AG09309 (cell line): ENCODE measurements at regions not wholly inside any gene's neighbourhood (a gene's known extent, or its start where the extent isn't known, plus 50 kb on each side); places are given as distances from the start of the nearest gene placed in this dataset.

Source experiments
- DNase-seq: peaks from one replicate; pipeline ENCODE4 v3.0.0-alpha.2; 2010; ENCODE audit warnings: low read depth
- H3K4me3 ChIP-seq: 2 replicates; pipeline ENCODE4 v1.5.1; 2011; ENCODE audit warnings: mild to moderate bottlenecking, low read depth, low read length, moderate library complexity; ENCODE audit not compliant: control insufficient read depth
- TF ChIP-seq, protein P1 (sequence below): IDR thresholded peaks from 2 replicates; pipeline ENCODE4 v1.5.1; 2011; ENCODE audit warnings: mild to moderate bottlenecking, low read depth, low read length, inconsistent platforms; ENCODE audit not compliant: insufficient read depth, control insufficient read depth; ENCODE audit errors: missing control alignments

DNA sequence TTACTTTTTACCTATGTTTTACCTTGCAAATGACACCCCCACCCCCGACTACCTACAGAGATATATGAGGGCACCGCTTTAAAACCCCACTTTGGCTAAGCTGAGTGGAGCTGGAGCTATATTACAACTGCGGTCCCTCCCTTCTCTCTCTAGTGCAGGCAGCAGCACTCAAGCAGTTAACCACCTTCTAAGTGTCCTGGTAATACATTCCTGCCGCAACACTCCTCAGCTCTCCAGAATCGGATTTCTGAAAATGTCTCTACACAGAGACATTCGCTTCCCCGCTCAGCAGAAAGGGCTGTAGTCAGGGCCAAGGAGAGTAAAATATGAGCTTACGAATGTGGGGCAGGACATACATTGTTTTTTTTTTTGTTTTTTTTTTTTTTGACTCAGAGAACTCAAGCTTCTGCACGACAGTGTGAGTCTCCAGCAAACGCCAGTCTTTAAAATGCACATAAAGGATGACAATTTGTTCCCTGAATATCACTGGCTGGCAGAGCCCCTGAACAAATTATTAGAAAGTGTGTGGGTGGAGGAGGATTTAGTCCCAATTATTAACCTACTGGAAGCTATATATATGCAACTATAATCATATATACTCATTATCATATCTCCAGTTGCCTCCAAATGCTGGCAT, 287.0 kb upstream of the TET2 start:
- TF ChIP-seq, protein P1, sequence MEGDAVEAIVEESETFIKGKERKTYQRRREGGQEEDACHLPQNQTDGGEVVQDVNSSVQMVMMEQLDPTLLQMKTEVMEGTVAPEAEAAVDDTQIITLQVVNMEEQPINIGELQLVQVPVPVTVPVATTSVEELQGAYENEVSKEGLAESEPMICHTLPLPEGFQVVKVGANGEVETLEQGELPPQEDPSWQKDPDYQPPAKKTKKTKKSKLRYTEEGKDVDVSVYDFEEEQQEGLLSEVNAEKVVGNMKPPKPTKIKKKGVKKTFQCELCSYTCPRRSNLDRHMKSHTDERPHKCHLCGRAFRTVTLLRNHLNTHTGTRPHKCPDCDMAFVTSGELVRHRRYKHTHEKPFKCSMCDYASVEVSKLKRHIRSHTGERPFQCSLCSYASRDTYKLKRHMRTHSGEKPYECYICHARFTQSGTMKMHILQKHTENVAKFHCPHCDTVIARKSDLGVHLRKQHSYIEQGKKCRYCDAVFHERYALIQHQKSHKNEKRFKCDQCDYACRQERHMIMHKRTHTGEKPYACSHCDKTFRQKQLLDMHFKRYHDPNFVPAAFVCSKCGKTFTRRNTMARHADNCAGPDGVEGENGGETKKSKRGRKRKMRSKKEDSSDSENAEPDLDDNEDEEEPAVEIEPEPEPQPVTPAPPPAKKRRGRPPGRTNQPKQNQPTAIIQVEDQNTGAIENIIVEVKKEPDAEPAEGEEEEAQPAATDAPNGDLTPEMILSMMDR: no peak
- no peak overlapping the region for H3K4me3 ChIP-seq
- DNase-seq: no peak

DNA sequence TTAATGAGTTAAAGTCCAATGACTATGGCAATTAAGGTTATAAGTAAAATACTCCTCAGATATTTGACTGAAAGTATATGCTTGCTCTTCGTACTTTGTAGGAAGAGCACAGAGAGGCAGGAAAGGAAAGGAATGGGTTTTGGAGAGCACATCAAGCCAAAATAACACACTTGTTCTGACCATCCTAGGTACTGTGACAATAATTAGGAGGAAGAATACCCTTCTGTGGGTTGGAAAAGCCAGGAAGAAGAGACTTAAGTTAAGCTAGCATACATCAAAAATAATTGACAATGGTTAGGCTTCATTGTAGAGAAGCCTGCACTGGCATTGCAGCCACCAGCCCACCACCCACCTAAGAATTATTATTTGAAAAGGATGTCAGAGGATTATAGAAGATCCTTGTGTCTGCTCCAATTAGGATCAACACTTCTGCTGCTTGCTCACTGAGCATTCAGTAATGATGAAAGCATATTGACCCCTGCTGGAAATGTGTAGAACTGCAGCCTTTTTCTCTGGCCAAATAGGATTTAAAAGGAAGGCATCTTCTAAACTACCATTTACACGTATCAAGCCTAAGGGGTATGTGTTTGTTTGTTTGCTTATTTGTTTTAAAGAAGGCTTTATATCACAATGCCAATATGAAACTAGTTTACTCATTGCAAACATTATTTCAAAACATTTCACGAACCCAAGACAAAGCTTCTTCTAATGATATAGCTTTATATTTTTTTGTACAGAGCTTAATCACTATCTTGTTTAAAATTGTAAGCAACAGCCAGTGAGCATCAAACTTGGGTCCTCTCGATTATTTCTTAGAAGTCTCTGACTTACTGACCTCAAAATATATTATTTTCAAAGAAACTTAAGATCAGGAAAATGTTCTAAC, 286.2 kb upstream of the TET2 start:
- TF ChIP-seq, protein P1: peak; percentile 69
- H3K4me3 ChIP-seq: no peak overlapping the region
- peak; percentile 10 for DNase-seq

DNA sequence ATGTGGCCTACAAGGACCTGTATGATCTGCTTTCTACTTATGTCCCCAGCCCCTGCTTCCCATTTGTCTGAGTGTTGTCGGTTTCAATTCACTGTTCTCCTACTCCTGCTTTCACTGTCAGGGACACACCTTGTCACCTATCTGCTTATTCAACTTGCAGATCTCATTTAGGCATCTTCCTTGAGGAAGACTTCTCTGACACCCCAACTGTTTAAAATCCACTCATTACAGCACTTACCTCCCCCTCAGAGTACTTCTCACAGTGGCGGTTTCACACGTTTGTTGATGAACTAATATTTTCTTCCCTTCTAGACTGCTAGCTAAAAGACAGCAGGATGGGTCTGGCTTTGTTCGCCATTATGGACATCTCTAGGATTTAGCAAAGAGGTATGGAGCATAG, 279.9 kb upstream of the TET2 start:
- TF ChIP-seq, protein P1: no peak

DNA sequence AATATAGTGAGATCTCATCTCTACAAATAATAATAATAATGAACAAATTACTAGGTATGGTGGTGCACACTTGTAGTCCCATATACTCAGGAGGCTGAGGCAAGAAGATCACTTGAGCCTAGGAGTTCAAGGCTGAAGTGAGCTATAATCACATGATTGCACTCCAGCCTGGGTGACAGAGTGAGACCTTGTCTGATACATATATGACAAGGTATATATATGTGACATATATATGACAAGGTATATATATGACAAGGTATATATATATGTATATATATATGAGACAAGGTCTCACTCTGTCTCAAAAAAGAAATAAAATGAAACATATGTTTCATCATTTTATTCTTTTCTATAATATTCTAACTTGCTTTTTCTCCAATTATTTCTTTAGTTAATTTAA, 278.1 kb upstream of the TET2 start:
- DNase-seq: no peak
- H3K4me3 ChIP-seq: no peak overlapping the region

More for the DNA sequence above, 279.9 kb upstream of the TET2 start:
- no peak overlapping the region for H3K4me3 ChIP-seq
- no peak for DNase-seq

DNA sequence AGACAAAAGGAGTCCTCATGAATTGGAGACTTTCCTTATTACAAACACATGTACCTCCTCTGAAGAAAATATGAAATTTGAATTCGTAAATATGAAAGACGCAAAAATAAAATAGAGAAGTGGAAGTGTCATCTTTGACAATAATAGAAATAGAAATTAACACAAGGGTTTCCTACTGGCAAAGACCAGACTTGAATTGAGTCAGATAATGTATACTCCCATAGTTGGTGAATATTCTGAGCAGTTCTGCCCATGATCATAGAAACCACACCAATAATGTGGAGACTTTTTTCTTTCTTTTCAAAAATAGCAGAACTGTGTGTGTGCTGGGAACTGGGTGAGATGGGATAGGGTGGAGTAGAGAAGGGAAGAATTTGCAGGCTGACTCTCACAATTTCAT, 277.7 kb upstream of the TET2 start:
- TF ChIP-seq, protein P1: no peak
- no peak overlapping the region for H3K4me3 ChIP-seq
- DNase-seq: no peak

More for the DNA sequence above, 278.1 kb upstream of the TET2 start:
- TF ChIP-seq, protein P1: no peak

DNA sequence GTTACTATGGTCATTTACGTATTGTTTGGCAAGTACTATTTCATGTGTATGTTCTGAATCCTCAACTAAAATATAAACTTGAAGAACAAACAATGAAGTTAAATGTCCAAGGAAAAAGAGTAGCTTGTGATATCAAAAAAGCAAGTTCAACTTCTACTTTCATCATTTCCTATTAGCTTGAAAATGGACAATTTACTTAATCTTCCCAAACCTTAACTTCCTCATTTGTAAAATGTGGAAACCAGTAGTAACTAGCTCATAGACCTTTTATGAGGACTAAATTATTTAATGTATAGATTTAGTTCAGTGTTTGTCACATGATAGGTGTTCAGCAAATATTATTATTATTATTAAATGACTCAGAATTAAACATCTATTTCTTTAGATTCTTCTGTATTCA, 276.8 kb upstream of the TET2 start:
- TF ChIP-seq, protein P1: no peak

More for the DNA sequence above, 276.8 kb upstream of the TET2 start:
- no peak overlapping the region for H3K4me3 ChIP-seq
- DNase-seq: no peak
